ENCODE measurements at regions not wholly inside any gene's neighbourhood (a gene's known extent, or its start where the extent isn't known, plus 50 kb on each side); places are given as distances from the start of the nearest gene placed in this dataset.
"Not testable (repeated sequence)": the region's sequence is repeated elsewhere in the genome, so short reads cannot be mapped to it uniquely, and the experiment has no call there.

DNA sequence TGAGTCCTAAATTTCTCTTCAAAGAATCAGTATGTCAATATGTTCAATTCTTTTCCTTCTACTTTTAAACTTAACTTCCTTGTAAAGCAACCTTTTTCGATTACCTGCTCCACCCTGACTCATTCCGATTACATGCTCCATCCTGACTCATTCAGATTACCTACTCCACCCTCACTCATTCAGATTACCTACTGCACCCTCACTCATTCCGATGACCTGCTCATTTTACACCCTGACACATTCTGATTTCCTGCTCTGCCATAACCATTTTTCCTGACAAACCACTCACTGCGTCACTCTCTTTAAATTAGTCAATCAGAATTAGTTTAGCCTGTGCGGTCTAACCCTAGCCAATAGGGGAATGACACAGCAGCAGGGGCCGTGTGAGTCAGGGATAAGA, 83.9 kb upstream of the SHISA3 start:
- TF ChIP-seq CTCF (conservative IDR thresholded peaks at IDR 0.05); EZH2 (IDR thresholded peaks at IDR 0.05; ENCODE audit: low read depth): not testable (repeated sequence)
